ENCODE measurements at regions not wholly inside any gene's neighbourhood (a gene's known extent, or its start where the extent isn't known, plus 50 kb on each side); places are given as distances from the start of the nearest gene placed in this dataset.

DNA sequence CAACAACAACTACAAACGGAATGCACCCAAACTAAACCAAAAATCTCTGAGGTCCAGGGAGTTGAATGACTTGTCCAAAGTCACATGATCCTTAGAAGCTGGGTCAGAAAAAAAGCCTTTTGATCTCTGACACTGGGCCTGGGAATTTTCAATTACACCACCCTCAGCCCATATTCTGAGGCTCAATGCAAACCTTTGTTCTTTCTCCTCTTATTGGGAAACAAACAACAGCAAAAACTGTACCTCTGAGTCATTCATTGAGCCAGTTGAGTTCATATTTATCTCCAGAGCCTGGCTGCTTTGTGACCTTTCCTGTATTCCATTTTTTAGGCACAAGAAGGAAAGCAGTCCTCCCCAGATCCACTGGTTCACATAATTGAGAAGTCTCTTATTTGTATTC is 51.2 kb upstream of the SORCS1 start:
- H3K4me3 ChIP-seq: no peak overlapping the region
- no peaks in the 10 kb centered on the region for H3K9me3 ChIP-seq
- no peaks in the 10 kb centered on the region for H3K36me3 ChIP-seq
- H3K4me1 ChIP-seq: no peaks in the 10 kb centered on the region
- no peak for DNase-seq (ENCODE audit: extremely low spot score)
- H3K27ac ChIP-seq (replicated peaks in 1 of 4): no peak overlapping the region
- no peaks in the 10 kb centered on the region for H3K27me3 ChIP-seq
- intact Hi-C loops (cut with DNase I): no loop called here
- no peak for TF ChIP-seq POLR2A (IDR thresholded peaks at IDR 0.05; ENCODE audit: low read depth)
- TF ChIP-seq, protein P1, sequence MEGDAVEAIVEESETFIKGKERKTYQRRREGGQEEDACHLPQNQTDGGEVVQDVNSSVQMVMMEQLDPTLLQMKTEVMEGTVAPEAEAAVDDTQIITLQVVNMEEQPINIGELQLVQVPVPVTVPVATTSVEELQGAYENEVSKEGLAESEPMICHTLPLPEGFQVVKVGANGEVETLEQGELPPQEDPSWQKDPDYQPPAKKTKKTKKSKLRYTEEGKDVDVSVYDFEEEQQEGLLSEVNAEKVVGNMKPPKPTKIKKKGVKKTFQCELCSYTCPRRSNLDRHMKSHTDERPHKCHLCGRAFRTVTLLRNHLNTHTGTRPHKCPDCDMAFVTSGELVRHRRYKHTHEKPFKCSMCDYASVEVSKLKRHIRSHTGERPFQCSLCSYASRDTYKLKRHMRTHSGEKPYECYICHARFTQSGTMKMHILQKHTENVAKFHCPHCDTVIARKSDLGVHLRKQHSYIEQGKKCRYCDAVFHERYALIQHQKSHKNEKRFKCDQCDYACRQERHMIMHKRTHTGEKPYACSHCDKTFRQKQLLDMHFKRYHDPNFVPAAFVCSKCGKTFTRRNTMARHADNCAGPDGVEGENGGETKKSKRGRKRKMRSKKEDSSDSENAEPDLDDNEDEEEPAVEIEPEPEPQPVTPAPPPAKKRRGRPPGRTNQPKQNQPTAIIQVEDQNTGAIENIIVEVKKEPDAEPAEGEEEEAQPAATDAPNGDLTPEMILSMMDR (IDR thresholded peaks at IDR 0.05): no peak
- TF ChIP-seq POLR2AphosphoS5 (IDR thresholded peaks at IDR 0.05): no peak
- TF ChIP-seq EP300 (IDR thresholded peaks at IDR 0.05): no peak
- WGBS: 83% methylated on average over 1 of the region's 1 CpG

Small RNA genes lying in the stretch of these regions (small RNA-seq; reads per million reads assigned to genes)
- 0 reads per million in 3 donors for gene AL390123.1
- gene RNA5SP326: 0 reads per million in 3 donors
- gene RNU5B-6P: 0 to 0.17 (median 0) reads per million in 3 donors
- 0 reads per million in 3 donors for gene RNU6-839P
